ENCODE measurements at regions not wholly inside any gene's neighbourhood (a gene's known extent, or its start where the extent isn't known, plus 50 kb on each side); places are given as distances from the start of the nearest gene placed in this dataset.

- TF ChIP-seq CTCF (IDR thresholded peaks at IDR 0.05; ENCODE audit: low read depth, low read length) (no peak), EZH2phosphoT487 (IDR thresholded peaks at IDR 0.05; ENCODE audit: low read depth) (no peak)
Observed at GRCh38 chr12:132392389-132393244, 63.2 kb upstream of the GALNT9 start.
